GM12874 (cell line): ENCODE measurements at regions not wholly inside any gene's neighbourhood (a gene's known extent, or its start where the extent isn't known, plus 50 kb on each side); places are given as distances from the start of the nearest gene placed in this dataset.
A peak's percentile ranks its signal among the peaks of the same experiment; 100 is the strongest.

Experiments
- CTCF ChIP-seq: IDR thresholded peaks from 2 replicates; pipeline ENCODE4 v1.5.1; 2011; ENCODE audit warnings: low read depth, mild to moderate bottlenecking, control low read depth, low read length, moderate library complexity; ENCODE audit not compliant: insufficient read depth

- TF ChIP-seq CTCF = no peak
Measured at GRCh38 chr1:231099311-231099710, 59.3 kb upstream of the FAM89A start.

GRCh38 chr1:231095595-231095994, 55.5 kb upstream of the FAM89A start:
- no peak for TF ChIP-seq CTCF

- no peak for TF ChIP-seq CTCF
Measured at GRCh38 chr1:231094421-231094820, 54.4 kb upstream of the FAM89A start.

- no peak for TF ChIP-seq CTCF
Measured at GRCh38 chr1:231093156-231093922, 53.3 kb upstream of the FAM89A start.

GRCh38 chr1:231092380-231092779, 52.3 kb upstream of the FAM89A start:
- no peak for TF ChIP-seq CTCF

- peak; percentile 89 for TF ChIP-seq CTCF
Measured at GRCh38 chr1:231091831-231092301, 51.8 kb upstream of the FAM89A start.

- no peak for TF ChIP-seq CTCF
Measured at GRCh38 chr1:231091415-231091814, 51.4 kb upstream of the FAM89A start.
